ENCODE measurements at regions not wholly inside any gene's neighbourhood (a gene's known extent, or its start where the extent isn't known, plus 50 kb on each side); places are given as distances from the start of the nearest gene placed in this dataset.

DNA sequence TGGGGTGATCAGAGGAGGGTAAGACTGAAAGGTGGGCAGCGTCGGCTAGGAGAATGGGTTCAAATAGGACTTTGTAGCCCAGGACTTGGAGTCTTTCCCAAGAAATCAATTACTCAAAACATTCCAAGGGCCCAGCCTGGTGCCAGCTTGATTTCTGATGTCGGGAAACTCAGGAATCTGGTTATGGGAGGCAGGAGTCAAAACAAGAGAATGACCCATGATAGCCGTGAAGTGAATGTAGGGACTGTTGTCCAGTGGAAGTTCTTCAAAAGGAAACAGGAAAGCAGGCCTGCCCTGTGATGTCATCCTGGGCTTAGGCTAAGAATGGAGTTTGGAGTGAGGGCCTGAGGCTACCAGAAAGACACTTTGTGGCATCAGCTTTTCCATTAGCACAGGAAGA, 67.4 kb upstream of the SLC14A2 start:
- H3K4me1 Mint-ChIP-seq, result no peaks in the 10 kb centered on the region
- H3K27ac Mint-ChIP-seq, result no peak overlapping the region
- Histone ChIP-seq H3K4me3 (no peak overlapping the region), H3K4me1 (no peaks in the 10 kb centered on the region), H3K27me3 (no peaks in the 10 kb centered on the region), H4K20me1 (ENCODE audit: low read depth) (no peaks in the 10 kb centered on the region), H3F3A (ENCODE audit: low read depth) (no peaks in the 10 kb centered on the region), H3K36me3 (no peaks in the 10 kb centered on the region), H3K9ac (no peak overlapping the region), H3K9me3 (ENCODE audit: low read depth) (no peaks in the 10 kb centered on the region), H3K79me2 (ENCODE audit: low read depth) (no peaks in the 10 kb centered on the region), H3K4me2 (no peak overlapping the region), H3K27ac (no peak overlapping the region), H2AFZ (replicated peaks) (no peak overlapping the region)
- H3K36me3 Mint-ChIP-seq, result no peaks in the 10 kb centered on the region
- DNase-seq (ENCODE audit: low spot score), result no peak
- H3K27me3 Mint-ChIP-seq (ENCODE audit: insufficient read depth, low read depth), result no peaks in the 10 kb centered on the region
- H3K9me3 Mint-ChIP-seq, result no peaks in the 10 kb centered on the region
- H3K4me3 Mint-ChIP-seq, result no peak overlapping the region
- TF ChIP-seq EZH2 (IDR thresholded peaks at IDR 0.05) (no peak), EZH2phosphoT487 (IDR thresholded peaks at IDR 0.05) (no peak)

DNA sequence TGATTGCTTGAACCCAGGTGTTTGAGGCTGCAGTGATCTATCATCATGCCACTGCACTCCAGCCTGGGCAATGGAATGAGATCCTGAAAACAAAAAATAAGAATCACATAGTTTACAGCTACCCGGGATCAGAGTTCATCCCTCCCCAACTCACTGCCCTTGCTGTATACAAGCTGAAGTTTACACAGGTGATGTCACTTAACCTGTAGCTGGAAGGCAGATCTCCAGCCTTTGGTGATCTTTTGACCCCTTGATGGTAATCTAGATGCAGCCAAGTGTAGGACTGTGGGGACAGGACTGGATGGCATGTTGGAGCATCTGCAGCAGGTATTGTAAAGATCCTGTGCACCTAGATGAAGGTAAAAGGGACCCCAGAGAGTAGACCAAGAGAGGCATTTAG, 66.7 kb upstream of the SLC14A2 start:
- H3K36me3 Mint-ChIP-seq, result no peaks in the 10 kb centered on the region
- Histone ChIP-seq H3K27me3 (no peaks in the 10 kb centered on the region), H3F3A (ENCODE audit: low read depth) (no peaks in the 10 kb centered on the region), H4K20me1 (ENCODE audit: low read depth) (no peaks in the 10 kb centered on the region), H3K9ac (no peak overlapping the region), H3K4me3 (no peak overlapping the region), H2AFZ (replicated peaks) (no peak overlapping the region), H3K4me1 (no peaks in the 10 kb centered on the region), H3K79me2 (ENCODE audit: low read depth) (no peaks in the 10 kb centered on the region), H3K36me3 (no peaks in the 10 kb centered on the region), H3K4me2 (no peak overlapping the region), H3K27ac (no peak overlapping the region), H3K9me3 (ENCODE audit: low read depth) (no peaks in the 10 kb centered on the region)
- no peaks in the 10 kb centered on the region for H3K9me3 Mint-ChIP-seq
- no peak for DNase-seq (ENCODE audit: low spot score)
- no peaks in the 10 kb centered on the region for H3K27me3 Mint-ChIP-seq (ENCODE audit: insufficient read depth, low read depth)
- no peaks in the 10 kb centered on the region for H3K4me1 Mint-ChIP-seq
- no peak overlapping the region for H3K27ac Mint-ChIP-seq
- TF ChIP-seq, protein P1, sequence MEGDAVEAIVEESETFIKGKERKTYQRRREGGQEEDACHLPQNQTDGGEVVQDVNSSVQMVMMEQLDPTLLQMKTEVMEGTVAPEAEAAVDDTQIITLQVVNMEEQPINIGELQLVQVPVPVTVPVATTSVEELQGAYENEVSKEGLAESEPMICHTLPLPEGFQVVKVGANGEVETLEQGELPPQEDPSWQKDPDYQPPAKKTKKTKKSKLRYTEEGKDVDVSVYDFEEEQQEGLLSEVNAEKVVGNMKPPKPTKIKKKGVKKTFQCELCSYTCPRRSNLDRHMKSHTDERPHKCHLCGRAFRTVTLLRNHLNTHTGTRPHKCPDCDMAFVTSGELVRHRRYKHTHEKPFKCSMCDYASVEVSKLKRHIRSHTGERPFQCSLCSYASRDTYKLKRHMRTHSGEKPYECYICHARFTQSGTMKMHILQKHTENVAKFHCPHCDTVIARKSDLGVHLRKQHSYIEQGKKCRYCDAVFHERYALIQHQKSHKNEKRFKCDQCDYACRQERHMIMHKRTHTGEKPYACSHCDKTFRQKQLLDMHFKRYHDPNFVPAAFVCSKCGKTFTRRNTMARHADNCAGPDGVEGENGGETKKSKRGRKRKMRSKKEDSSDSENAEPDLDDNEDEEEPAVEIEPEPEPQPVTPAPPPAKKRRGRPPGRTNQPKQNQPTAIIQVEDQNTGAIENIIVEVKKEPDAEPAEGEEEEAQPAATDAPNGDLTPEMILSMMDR (IDR thresholded peaks at IDR 0.05), result no peak
- TF ChIP-seq EZH2phosphoT487 (IDR thresholded peaks at IDR 0.05) (no peak), EZH2 (IDR thresholded peaks at IDR 0.05) (no peak)
- H3K4me3 Mint-ChIP-seq, result no peak overlapping the region

DNA sequence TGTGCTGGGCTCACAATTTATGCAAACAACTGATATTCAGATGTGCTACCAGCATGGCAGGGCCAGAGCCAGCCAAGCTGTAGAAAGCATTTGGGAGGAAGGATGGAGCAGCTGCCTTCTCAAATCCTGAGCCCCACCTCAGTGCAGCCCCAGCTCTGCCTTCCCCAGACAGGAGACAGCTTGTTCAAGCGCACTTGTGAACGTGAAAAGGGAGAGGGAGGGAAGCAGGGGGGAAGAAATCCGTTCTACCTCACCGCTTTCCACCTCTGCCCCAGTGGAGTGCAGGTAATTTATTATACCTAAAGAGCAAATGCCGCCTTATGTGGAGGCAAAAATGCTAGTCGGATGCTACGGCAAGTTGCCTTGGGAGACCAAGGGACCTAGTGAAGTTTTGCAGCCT, 66.0 kb upstream of the SLC14A2 start:
- Histone ChIP-seq H3F3A (ENCODE audit: low read depth) (no peaks in the 10 kb centered on the region), H3K4me3 (no peak overlapping the region), H3K4me2 (no peak overlapping the region), H3K27me3 (no peaks in the 10 kb centered on the region), H2AFZ (replicated peaks) (no peak overlapping the region), H3K36me3 (no peaks in the 10 kb centered on the region), H3K79me2 (ENCODE audit: low read depth) (no peaks in the 10 kb centered on the region), H3K9me3 (ENCODE audit: low read depth) (no peaks in the 10 kb centered on the region), H3K9ac (no peak overlapping the region), H4K20me1 (ENCODE audit: low read depth) (no peaks in the 10 kb centered on the region), H3K4me1 (no peaks in the 10 kb centered on the region), H3K27ac (no peak overlapping the region)
- H3K36me3 Mint-ChIP-seq, result no peaks in the 10 kb centered on the region
- no peak for DNase-seq (ENCODE audit: low spot score)
- H3K4me1 Mint-ChIP-seq, result no peaks in the 10 kb centered on the region
- H3K4me3 Mint-ChIP-seq, result no peak overlapping the region
- H3K27me3 Mint-ChIP-seq (ENCODE audit: insufficient read depth, low read depth), result no peaks in the 10 kb centered on the region
- H3K9me3 Mint-ChIP-seq, result no peaks in the 10 kb centered on the region
- TF ChIP-seq, protein P1 (IDR thresholded peaks at IDR 0.05), result no peak
- TF ChIP-seq EZH2phosphoT487 (IDR thresholded peaks at IDR 0.05) (no peak), EZH2 (IDR thresholded peaks at IDR 0.05) (no peak)
- no peak overlapping the region for H3K27ac Mint-ChIP-seq

DNA sequence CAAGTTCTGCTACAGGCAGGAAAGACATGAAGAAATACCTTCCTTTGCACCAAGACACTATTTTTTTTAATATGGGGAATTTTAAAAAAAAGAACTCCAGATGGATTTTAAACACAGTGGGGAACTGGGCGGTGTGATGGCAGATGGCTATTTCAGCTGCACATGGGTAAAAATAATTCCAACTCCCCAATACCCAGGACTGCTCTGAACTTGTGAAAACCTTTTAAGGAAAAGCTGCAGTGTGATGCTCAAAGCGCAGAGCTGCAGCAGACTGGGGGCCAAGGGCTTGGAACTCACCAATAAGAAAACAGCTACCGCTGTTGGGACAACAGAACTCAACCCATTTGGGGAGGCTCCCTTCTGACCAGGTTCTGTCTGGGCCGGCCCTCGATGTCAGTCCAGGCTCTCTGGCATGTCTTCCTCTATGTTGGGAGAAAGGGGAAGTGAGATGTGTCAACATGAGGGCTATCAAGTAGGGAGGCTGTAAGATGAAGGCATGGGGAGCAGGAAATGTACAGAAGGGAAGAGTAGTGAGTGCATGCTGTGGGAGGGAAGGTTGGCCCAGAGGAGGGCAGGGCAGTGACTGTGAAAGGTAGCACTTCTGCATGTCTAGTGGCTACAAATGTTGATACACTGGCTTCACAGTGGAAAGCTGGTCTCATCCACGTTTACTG, 64.0 kb upstream of the SLC14A2 start:
- H3K27ac Mint-ChIP-seq, result no peak overlapping the region
- no peak overlapping the region for H3K9ac ChIP-seq
- H3K36me3 ChIP-seq, result no peaks in the 10 kb centered on the region
- H3K27me3 Mint-ChIP-seq (ENCODE audit: insufficient read depth, low read depth), result peaks cover 4% of the 10 kb centered on the region
- no peaks in the 10 kb centered on the region for H3F3A ChIP-seq (ENCODE audit: low read depth)
- no peaks in the 10 kb centered on the region for H3K4me1 Mint-ChIP-seq
- no peak overlapping the region for H3K27ac ChIP-seq
- no peaks in the 10 kb centered on the region for H3K9me3 Mint-ChIP-seq
- no peaks in the 10 kb centered on the region for H3K4me1 ChIP-seq
- no peak overlapping the region for H3K4me2 ChIP-seq
- no peak overlapping the region for H3K4me3 ChIP-seq
- no peaks in the 10 kb centered on the region for H3K27me3 ChIP-seq
- no peaks in the 10 kb centered on the region for H3K9me3 ChIP-seq (ENCODE audit: low read depth)
- DNase-seq (ENCODE audit: low spot score), result no peak
- no peak overlapping the region for H2AFZ ChIP-seq (replicated peaks)
- no peaks in the 10 kb centered on the region for H4K20me1 ChIP-seq (ENCODE audit: low read depth)
- TF ChIP-seq, protein P1 (IDR thresholded peaks at IDR 0.05), result no peak
- no peak for TF ChIP-seq EZH2phosphoT487 (IDR thresholded peaks at IDR 0.05)
- no peak for TF ChIP-seq EZH2 (IDR thresholded peaks at IDR 0.05)
- H3K4me3 Mint-ChIP-seq, result no peak overlapping the region
- H3K36me3 Mint-ChIP-seq, result no peaks in the 10 kb centered on the region
- no peaks in the 10 kb centered on the region for H3K79me2 ChIP-seq (ENCODE audit: low read depth)
